HepG2 (cell line): ENCODE measurements at regions not wholly inside any gene's neighbourhood (a gene's known extent, or its start where the extent isn't known, plus 50 kb on each side); places are given as distances from the start of the nearest gene placed in this dataset.

ENCODE experiments used
- ATAC-seq: fragments of 200-7000 bp; cut with Tn5 transposase; 3 replicates; pipeline ENCODE4 v1.9.1; 2020; ENCODE audit warnings: mild to moderate bottlenecking, moderate library complexity
- BruUV-seq: library from RNA; stranded (reverse); fragments of 400-500 nt; replicated peaks from 2 replicates; lab custom pipeline; 2021; lab: Mats Ljungman, UMichigan
- CTCF ChIA-PET: fragments of 300-600 bp; formaldehyde crosslinking; extraction: SDS; loops from one replicate; lab custom pipeline; 2021; ENCODE audit warnings: low total read pairs, inconsistent platforms, low intra/inter-chr PET ratio; lab: Yijun Ruan, JAX
- POLR2A ChIA-PET: fragments of 350-600 bp; sonication (Branson Sonifier 250); formaldehyde crosslinking; loops from one replicate; lab custom pipeline; 2020; ENCODE audit warnings: antibody characterized with exemption, inconsistent platforms; lab: Yijun Ruan, JAX
- DNase-seq: peaks from one replicate; pipeline ENCODE4 v3.0.0-alpha.2; 2015; ENCODE audit warnings: low spot score
- FAIRE-seq: peaks from 3 replicates; lab custom pipeline; 2011; peaks lifted over from hg19 to GRCh38; lab: Jason Lieb, UNC
- H2AFZ ChIP-seq: one replicate; pipeline ENCODE4 v1.6.1; 2011; ENCODE audit warnings: low read length, inconsistent platforms
- H3K27ac ChIP-seq: fragments of 300-600 bp; 3 replicates; pipeline ENCODE4 v1.8.0; 2011; ENCODE audit warnings: mixed run types, mild to moderate bottlenecking, mixed read lengths, low read length, inconsistent platforms; ENCODE audit not compliant: insufficient read depth; ENCODE audit errors: extremely low read length
- H3K27me3 ChIP-seq, 2 experiments: fragments of 200-600 bp in 1 of 2; 2 replicates in 1 of 2; 3 replicates in 1 of 2; pipeline versions ENCODE4 v1.6.0 to v1.8.0; 2011; ENCODE audit warnings: low read length in 2 of 2, mild to moderate bottlenecking in 2 of 2, moderate library complexity in 2 of 2, inconsistent platforms in 1 of 2; ENCODE audit not compliant: insufficient read depth in 2 of 2, control insufficient read depth in 1 of 2
- H3K36me3 ChIP-seq, 2 experiments: fragments of 200-600 bp in 1 of 2; replicated peaks in 1 of 2; 2 replicates in 1 of 2; 3 replicates in 1 of 2; pipeline versions ENCODE4 v1.5.1 to v1.8.0; 2011; ENCODE audit warnings: low read length in 2 of 2, inconsistent platforms in 1 of 2; ENCODE audit not compliant: insufficient read depth in 2 of 2, control insufficient read depth in 1 of 2
- H3K4me1 ChIP-seq: 2 replicates; pipeline ENCODE4 v1.5.1; 2012; ENCODE audit warnings: low read length, inconsistent platforms; ENCODE audit not compliant: insufficient read depth
- H3K4me2 ChIP-seq: 2 replicates; pipeline ENCODE4 v1.6.0; 2011; ENCODE audit warnings: low read depth, low read length, inconsistent platforms
- H3K4me3 ChIP-seq, 3 experiments: fragments of 200-600 bp in 1 of 3; sonication (generic), shearing (Covaris generic) in 1 of 3; replicated peaks in 1 of 3; 2 replicates each; pipeline ENCODE4 v1.5.1; 2011 to 2016; ENCODE audit warnings: low read length in 3 of 3, inconsistent platforms in 2 of 3, low read depth in 2 of 3, mild to moderate bottlenecking in 2 of 3, control low read depth in 1 of 3, mixed read lengths in 1 of 3; ENCODE audit not compliant: insufficient read depth in 1 of 3
- H3K79me2 ChIP-seq: one replicate; pipeline ENCODE4 v1.6.1; 2011; ENCODE audit warnings: low read length, inconsistent platforms; ENCODE audit not compliant: insufficient read depth
- H3K9ac ChIP-seq: 2 replicates; pipeline ENCODE4 v1.6.0; 2011; ENCODE audit warnings: mild to moderate bottlenecking, low read depth, low read length, inconsistent platforms; ENCODE audit not compliant: insufficient read depth
- H3K9me3 ChIP-seq: 2 replicates; pipeline ENCODE4 v1.5.1; 2012; ENCODE audit warnings: mild to moderate bottlenecking, low read length
- H4K20me1 ChIP-seq: 2 replicates; pipeline ENCODE4 v1.6.0; 2011; ENCODE audit warnings: inconsistent platforms, mild to moderate bottlenecking, low read length, moderate library complexity; ENCODE audit not compliant: insufficient read depth
- BHLHE40 ChIP-seq: IDR thresholded peaks from 2 replicates; pipeline ENCODE4 v1.6.1; 2011; ENCODE audit warnings: low read length, improper control_type of control experiment
- NFRKB ChIP-seq: fragments of 450-650 bp; IDR thresholded peaks from 2 replicates; pipeline ENCODE4 v1.6.1; 2017
- PCBP2 ChIP-seq: fragments of 200-400 bp; formaldehyde crosslinking; optimal IDR thresholded peaks from 2 replicates; pipeline ENCODE3; 2018; ENCODE audit warnings: low read length, low read depth; ENCODE audit not compliant: poor library complexity, severe bottlenecking
- PHF5A ChIP-seq: IDR thresholded peaks from one replicate; pipeline ENCODE4 v1.6.1; 2018; ENCODE audit warnings: low read depth, missing genetic modification reagents; ENCODE audit not compliant: unreplicated experiment
- REL ChIP-seq: sonication (generic); formaldehyde crosslinking; conservative IDR thresholded peaks from 2 replicates; pipeline ENCODE4 v1.8.0; 2022; ENCODE audit warnings: mild to moderate bottlenecking, missing genetic modification reagents, moderate library complexity
- TARDBP ChIP-seq: sonication (generic); formaldehyde crosslinking; IDR thresholded peaks from 2 replicates; pipeline ENCODE4 v1.8.0; 2022; ENCODE audit warnings: mild to moderate bottlenecking, missing genetic modification reagents
- ZNF543 ChIP-seq: sonication (generic); formaldehyde crosslinking; IDR thresholded peaks from 2 replicates; pipeline ENCODE4 v1.4.0; 2020; ENCODE audit warnings: mild to moderate bottlenecking, missing genetic modification reagents
- ZNF598 ChIP-seq: sonication (generic); formaldehyde crosslinking; IDR thresholded peaks from 2 replicates; pipeline ENCODE4 v1.5.1; 2020; ENCODE audit warnings: mild to moderate bottlenecking, missing genetic modification reagents, borderline replicate concordance
- ZNF670 ChIP-seq: sonication (generic); formaldehyde crosslinking; IDR thresholded peaks from 2 replicates; pipeline ENCODE4 v1.8.0; 2022; ENCODE audit warnings: mild to moderate bottlenecking, missing genetic modification reagents, borderline replicate concordance
- ZSCAN20 ChIP-seq: sonication (generic); formaldehyde crosslinking; IDR thresholded peaks from 2 replicates; pipeline ENCODE4 v1.4.0; 2020; ENCODE audit warnings: missing genetic modification reagents, mild to moderate bottlenecking, borderline replicate concordance
- WGBS: methylation state at CpG from one replicate; pipeline ENCODE4 v1.1.6; 2017; ENCODE audit warnings: low lambda C conversion rate; 5-methylcytosine and 5-hydroxymethylcytosine counted together
- in situ Hi-C: cut with HindIII; loops from 2 replicates; pipeline ENCODE4 v1.10.0; 2017; ENCODE audit warnings: low pct_unique_long_range_greater_than_20kb; ENCODE audit not compliant: extremely low pct_ligation_motif_present
- intact Hi-C: fragments of 100-400 bp; cut with micrococcal nuclease; formaldehyde crosslinking; loops from one replicate; pipeline ENCODE4 v1.10.0; 2022; ENCODE audit not compliant: unreplicated experiment
- TF ChIP-seq, protein P1 (sequence below): sonication (generic); formaldehyde crosslinking; IDR thresholded peaks from 2 replicates; pipeline ENCODE4 v1.4.0; 2020; ENCODE audit warnings: missing genetic modification reagents
- TF ChIP-seq, protein P2 (sequence below): IDR thresholded peaks from 2 replicates; pipeline ENCODE4 v1.6.1; 2018; ENCODE audit warnings: missing genetic modification reagents, mild to moderate bottlenecking, missing compliant biosample characterization
- TF ChIP-seq, protein P3 (sequence below): sonication (generic); formaldehyde crosslinking; IDR thresholded peaks from 2 replicates; pipeline ENCODE4 v1.8.1; 2023; ENCODE audit warnings: mild to moderate bottlenecking, missing genetic modification reagents

DNA sequence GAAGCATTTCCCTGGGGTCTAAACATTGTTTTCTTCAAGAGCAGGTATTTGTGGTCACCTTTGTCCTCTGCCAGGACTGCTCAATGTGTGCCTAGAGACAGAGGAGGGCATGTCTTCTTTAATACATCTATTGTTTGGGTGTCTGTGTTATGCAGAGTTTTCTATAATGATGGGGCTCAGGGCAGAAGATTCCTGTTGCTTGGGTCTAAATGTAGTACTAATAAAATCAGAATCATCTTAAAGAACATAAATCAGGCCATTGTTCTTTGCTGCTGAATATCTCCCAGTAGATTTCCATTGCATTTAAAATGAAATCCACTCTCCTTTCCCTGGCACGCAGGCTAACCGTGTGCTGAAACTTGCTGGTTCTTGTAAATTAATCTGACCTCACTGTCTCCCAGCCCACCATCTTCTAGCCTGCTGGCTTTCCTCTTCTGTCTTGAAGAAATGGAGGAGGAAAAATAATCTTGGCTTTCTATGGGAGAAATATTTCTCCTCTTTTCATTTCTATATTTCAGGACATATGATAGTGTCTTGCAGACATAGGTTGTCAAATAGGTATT lies 1396.8 kb downstream of the GATA3 start:
- no peaks in the 10 kb centered on the region for H3K36me3 ChIP-seq
- H3K4me2 ChIP-seq: no peak overlapping the region
- WGBS: 2% methylated on average over 2 of the region's 2 CpGs
- TF ChIP-seq ZNF543 (CRISPR knock-in tag): no peak
- TF ChIP-seq, protein P1, sequence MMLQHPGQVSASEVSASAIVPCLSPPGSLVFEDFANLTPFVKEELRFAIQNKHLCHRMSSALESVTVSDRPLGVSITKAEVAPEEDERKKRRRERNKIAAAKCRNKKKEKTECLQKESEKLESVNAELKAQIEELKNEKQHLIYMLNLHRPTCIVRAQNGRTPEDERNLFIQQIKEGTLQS: no peak
- DNase-seq (no peak), FAIRE-seq (no peak), ATAC-seq (no peak)
- H3K4me1 ChIP-seq: no peaks in the 10 kb centered on the region
- no peak overlapping the region for H3K9ac ChIP-seq
- ChIA-PET CTCF (no interaction called here), POLR2A (no interaction called here)
- H3K27ac ChIP-seq: no peak overlapping the region
- H3K79me2 ChIP-seq: no peaks in the 10 kb centered on the region
- peaks cover 90% of the 10 kb centered on the region for H3K9me3 ChIP-seq
- intact Hi-C loops (no loop called here), in situ Hi-C loops (no loop called here)
- H4K20me1 ChIP-seq: no peaks in the 10 kb centered on the region
- H2AFZ ChIP-seq: no peak overlapping the region
- no peaks in the 10 kb centered on the region; a peak in 1 of 5 replicates for H3K27me3 ChIP-seq
- BruUV-seq: no TSS peak
- H3K4me3 ChIP-seq: no peak overlapping the region

DNA sequence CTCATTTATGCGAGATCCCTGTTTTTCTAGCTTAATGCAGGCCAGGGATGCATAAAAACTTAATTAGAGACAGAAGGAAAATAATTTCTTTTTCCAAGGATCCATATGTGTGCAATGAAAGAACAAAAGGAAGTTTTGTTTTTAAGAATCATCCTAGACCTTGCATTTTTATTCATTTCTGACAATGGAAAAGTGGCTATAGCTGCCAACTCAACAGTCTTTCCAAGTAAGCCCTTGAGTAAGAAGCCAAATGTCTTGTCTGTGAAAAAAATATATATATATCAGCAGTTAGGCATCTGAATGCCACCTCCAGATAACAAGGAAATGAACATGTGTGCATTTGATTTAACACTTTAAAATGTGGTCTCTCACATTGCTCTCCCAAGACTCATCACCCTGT lies 1397.6 kb downstream of the GATA3 start:
- ChIA-PET POLR2A (no interaction called here), CTCF (no interaction called here)
- WGBS: 0% methylated on average over 1 of the region's 1 CpG
- Histone ChIP-seq H4K20me1 (no peaks in the 10 kb centered on the region), H3K4me1 (no peaks in the 10 kb centered on the region), H3K9ac (no peak overlapping the region), H3K36me3 (no peaks in the 10 kb centered on the region), H3K4me2 (no peak overlapping the region), H3K9me3 (peaks cover 93% of the 10 kb centered on the region), H2AFZ (no peak overlapping the region), H3K27ac (no peak overlapping the region), H3K27me3 (no peaks in the 10 kb centered on the region; a peak in 1 of 5 replicates), H3K4me3 (no peak overlapping the region), H3K79me2 (no peaks in the 10 kb centered on the region)
- TF ChIP-seq BHLHE40 (no peak), NFRKB (no peak), ZSCAN20 (no peak), ZNF670 (no peak), PHF5A (CRISPR knock-in tag) (no peak), TARDBP (CRISPR knock-in tag) (no peak), ZNF598 (CRISPR knock-in tag) (no peak), PCBP2 (no peak), REL (CRISPR knock-in tag) (no peak)
- TF ChIP-seq, protein P2, sequence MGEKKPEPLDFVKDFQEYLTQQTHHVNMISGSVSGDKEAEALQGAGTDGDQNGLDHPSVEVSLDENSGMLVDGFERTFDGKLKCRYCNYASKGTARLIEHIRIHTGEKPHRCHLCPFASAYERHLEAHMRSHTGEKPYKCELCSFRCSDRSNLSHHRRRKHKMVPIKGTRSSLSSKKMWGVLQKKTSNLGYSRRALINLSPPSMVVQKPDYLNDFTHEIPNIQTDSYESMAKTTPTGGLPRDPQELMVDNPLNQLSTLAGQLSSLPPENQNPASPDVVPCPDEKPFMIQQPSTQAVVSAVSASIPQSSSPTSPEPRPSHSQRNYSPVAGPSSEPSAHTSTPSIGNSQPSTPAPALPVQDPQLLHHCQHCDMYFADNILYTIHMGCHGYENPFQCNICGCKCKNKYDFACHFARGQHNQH: no peak
- TF ChIP-seq, protein P3, sequence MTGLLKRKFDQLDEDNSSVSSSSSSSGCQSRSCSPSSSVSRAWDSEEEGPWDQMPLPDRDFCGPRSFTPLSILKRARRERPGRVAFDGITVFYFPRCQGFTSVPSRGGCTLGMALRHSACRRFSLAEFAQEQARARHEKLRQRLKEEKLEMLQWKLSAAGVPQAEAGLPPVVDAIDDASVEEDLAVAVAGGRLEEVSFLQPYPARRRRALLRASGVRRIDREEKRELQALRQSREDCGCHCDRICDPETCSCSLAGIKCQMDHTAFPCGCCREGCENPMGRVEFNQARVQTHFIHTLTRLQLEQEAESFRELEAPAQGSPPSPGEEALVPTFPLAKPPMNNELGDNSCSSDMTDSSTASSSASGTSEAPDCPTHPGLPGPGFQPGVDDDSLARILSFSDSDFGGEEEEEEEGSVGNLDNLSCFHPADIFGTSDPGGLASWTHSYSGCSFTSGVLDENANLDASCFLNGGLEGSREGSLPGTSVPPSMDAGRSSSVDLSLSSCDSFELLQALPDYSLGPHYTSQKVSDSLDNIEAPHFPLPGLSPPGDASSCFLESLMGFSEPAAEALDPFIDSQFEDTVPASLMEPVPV (CRISPR knock-in tag): no peak
- intact Hi-C loops: no loop called here
- FAIRE-seq: no peak
- DNase-seq: no peak
- no peak for ATAC-seq
- in situ Hi-C loops: no loop called here
- no TSS peak for BruUV-seq
